Stimulated activated naive CD8-positive, alpha-beta T cell treated with anti-CD3 and anti-CD28 coated beads, Interleukin-15, amount 100 ng/mL, for 72 hours (primary cell): ENCODE measurements at regions not wholly inside any gene's neighbourhood (a gene's known extent, or its start where the extent isn't known, plus 50 kb on each side); places are given as distances from the start of the nearest gene placed in this dataset.

Experiments used
- ATAC-seq: fragments of 150-1000 bp; cut with Tn5 transposase; 2 replicates; pipeline ENCODE4 v1.10.0; 2021; ENCODE audit warnings: mild to moderate bottlenecking, moderate library complexity
- DNase-seq, 2 donors: peaks; one replicate each; pipeline ENCODE4 v3.0.0; 2021 to 2022
- H3K27ac Mint-ChIP-seq, 2 donors: one replicate each; pipeline ENCODE4 v1.8.0; 2022; ENCODE audit warnings: mild to moderate bottlenecking in 2 of 2, mixed read lengths in 2 of 2, moderate library complexity in 2 of 2
- H3K27me3 Mint-ChIP-seq: one replicate; pipeline ENCODE4 v1.8.0; 2022; ENCODE audit warnings: mixed read lengths
- H3K4me1 Mint-ChIP-seq: one replicate; pipeline ENCODE4 v1.8.0; 2022; ENCODE audit warnings: mild to moderate bottlenecking, mixed read lengths
- H3K4me3 Mint-ChIP-seq, 2 donors: one replicate each; pipeline ENCODE4 v1.8.0; 2022; ENCODE audit warnings: mild to moderate bottlenecking in 2 of 2, mixed read lengths in 2 of 2, moderate library complexity in 1 of 2
- H3K9me3 Mint-ChIP-seq, 2 donors: one replicate each; pipeline ENCODE4 v1.8.0; 2022; ENCODE audit warnings: mixed read lengths in 2 of 2

- H3K9me3 Mint-ChIP-seq, result no peaks in the 10 kb centered on the region
- no peaks in the 10 kb centered on the region for H3K27me3 Mint-ChIP-seq
- no peak for DNase-seq
- H3K4me3 Mint-ChIP-seq, result no peak overlapping the region
- no peak for ATAC-seq
- no peaks in the 10 kb centered on the region for H3K4me1 Mint-ChIP-seq
- H3K27ac Mint-ChIP-seq, result no peak overlapping the region
These were observed 157.8 kb downstream of the SNX10 start for GRCh38 chr7:26449175-26450165.

GRCh38 chr7:26451997-26452396, 160.3 kb downstream of the SNX10 start:
- no peak for DNase-seq
- Mint-ChIP-seq H3K4me1 (no peaks in the 10 kb centered on the region), H3K9me3 (no peaks in the 10 kb centered on the region), H3K27ac (no peak overlapping the region), H3K27me3 (no peaks in the 10 kb centered on the region), H3K4me3 (no peak overlapping the region)
- ATAC-seq, result no peak

GRCh38 chr7:26454180-26454579, 162.5 kb downstream of the SNX10 start:
- Mint-ChIP-seq H3K27me3 (peaks cover 9% of the 10 kb centered on the region), H3K27ac (no peak overlapping the region), H3K4me1 (no peaks in the 10 kb centered on the region), H3K4me3 (no peak overlapping the region), H3K9me3 (no peaks in the 10 kb centered on the region)
- DNase-seq (no peak), ATAC-seq (no peak)

- peaks cover 9% of the 10 kb centered on the region for H3K27me3 Mint-ChIP-seq
- H3K4me1 Mint-ChIP-seq, result no peaks in the 10 kb centered on the region
- no peak overlapping the region for H3K4me3 Mint-ChIP-seq
- DNase-seq, result no peak
- no peak for ATAC-seq
- no peaks in the 10 kb centered on the region for H3K9me3 Mint-ChIP-seq
- no peak overlapping the region for H3K27ac Mint-ChIP-seq
These were observed 166.2 kb downstream of the SNX10 start for GRCh38 chr7:26457696-26458327.

GRCh38 chr7:26458466-26459145, 166.9 kb downstream of the SNX10 start:
- Mint-ChIP-seq H3K27ac (no peak overlapping the region), H3K9me3 (no peaks in the 10 kb centered on the region), H3K4me1 (no peaks in the 10 kb centered on the region), H3K4me3 (no peak overlapping the region), H3K27me3 (peaks cover 9% of the 10 kb centered on the region)
- ATAC-seq (no peak), DNase-seq (no peak)

GRCh38 chr7:26459540-26460193, 168.0 kb downstream of the SNX10 start:
- no peak overlapping the region for H3K4me3 Mint-ChIP-seq
- DNase-seq, result no peak
- ATAC-seq, result no peak
- H3K27me3 Mint-ChIP-seq, result peaks cover 9% of the 10 kb centered on the region
- H3K9me3 Mint-ChIP-seq, result no peaks in the 10 kb centered on the region
- no peak overlapping the region for H3K27ac Mint-ChIP-seq
- H3K4me1 Mint-ChIP-seq, result no peaks in the 10 kb centered on the region

GRCh38 chr7:26460351-26461085, 168.9 kb downstream of the SNX10 start:
- ATAC-seq (no peak), DNase-seq (no peak)
- Mint-ChIP-seq H3K4me3 (no peak overlapping the region), H3K4me1 (no peaks in the 10 kb centered on the region), H3K27ac (no peak overlapping the region), H3K27me3 (peaks cover 9% of the 10 kb centered on the region), H3K9me3 (no peaks in the 10 kb centered on the region)

- Mint-ChIP-seq H3K4me1 (no peaks in the 10 kb centered on the region), H3K4me3 (no peak overlapping the region), H3K27me3 (peaks cover 9% of the 10 kb centered on the region), H3K9me3 (no peaks in the 10 kb centered on the region), H3K27ac (no peak overlapping the region)
- DNase-seq, result no peak
- ATAC-seq, result no peak
These were observed 169.9 kb downstream of the SNX10 start for GRCh38 chr7:26461518-26461917.

GRCh38 chr7:26466007-26466406, 174.3 kb downstream of the SNX10 start:
- Mint-ChIP-seq H3K4me3 (no peak overlapping the region), H3K27ac (no peak overlapping the region)

GRCh38 chr7:26467104-26467503, 175.4 kb downstream of the SNX10 start:
- peaks cover 8% of the 10 kb centered on the region for H3K27me3 Mint-ChIP-seq
- no peak overlapping the region for H3K27ac Mint-ChIP-seq
- ATAC-seq (no peak), DNase-seq (no peak)
- no peaks in the 10 kb centered on the region for H3K4me1 Mint-ChIP-seq
- no peak overlapping the region for H3K4me3 Mint-ChIP-seq
- no peaks in the 10 kb centered on the region for H3K9me3 Mint-ChIP-seq

More at GRCh38 chr7:26466007-26466406, 174.3 kb downstream of the SNX10 start:
- no peaks in the 10 kb centered on the region for H3K4me1 Mint-ChIP-seq
- no peaks in the 10 kb centered on the region for H3K9me3 Mint-ChIP-seq
- no peak for DNase-seq
- ATAC-seq, result no peak
- H3K27me3 Mint-ChIP-seq, result peaks cover 8% of the 10 kb centered on the region

GRCh38 chr7:26467541-26467940, 175.9 kb downstream of the SNX10 start:
- H3K4me3 Mint-ChIP-seq, result no peak overlapping the region
- peaks cover 8% of the 10 kb centered on the region for H3K27me3 Mint-ChIP-seq
- H3K9me3 Mint-ChIP-seq, result no peaks in the 10 kb centered on the region
- no peaks in the 10 kb centered on the region for H3K4me1 Mint-ChIP-seq
- H3K27ac Mint-ChIP-seq, result no peak overlapping the region
- DNase-seq, result no peak
- ATAC-seq, result no peak

GRCh38 chr7:26468625-26469024, 177.0 kb downstream of the SNX10 start:
- Mint-ChIP-seq H3K4me1 (no peaks in the 10 kb centered on the region), H3K9me3 (no peaks in the 10 kb centered on the region), H3K27me3 (peaks cover 8% of the 10 kb centered on the region), H3K4me3 (no peak overlapping the region), H3K27ac (no peak overlapping the region)
- no peak for DNase-seq
- no peak for ATAC-seq

GRCh38 chr7:26469188-26469587, 177.5 kb downstream of the SNX10 start:
- Mint-ChIP-seq H3K9me3 (no peaks in the 10 kb centered on the region), H3K4me3 (no peak overlapping the region), H3K27me3 (peaks cover 8% of the 10 kb centered on the region), H3K27ac (no peak overlapping the region), H3K4me1 (no peaks in the 10 kb centered on the region)
- ATAC-seq, result no peak
- no peak for DNase-seq

- no peak overlapping the region for H3K27ac Mint-ChIP-seq
- DNase-seq, result no peak
- no peak overlapping the region for H3K4me3 Mint-ChIP-seq
- H3K27me3 Mint-ChIP-seq, result peaks cover 8% of the 10 kb centered on the region
- no peak for ATAC-seq
- no peaks in the 10 kb centered on the region for H3K9me3 Mint-ChIP-seq
- H3K4me1 Mint-ChIP-seq, result no peaks in the 10 kb centered on the region
These were observed 179.0 kb downstream of the SNX10 start for GRCh38 chr7:26470691-26471090.
